Endothelial cell of umbilical vein (primary cell): ENCODE measurements at regions not wholly inside any gene's neighbourhood (a gene's known extent, or its start where the extent isn't known, plus 50 kb on each side); places are given as distances from the start of the nearest gene placed in this dataset.

Experiments used
- BruUV-seq: library from RNA; stranded (reverse); fragments of 400-500 nt; replicated peaks from 2 replicates; lab custom pipeline; 2021; lab: Mats Ljungman, UMichigan
- CTCF ChIA-PET: fragments of 300-600, 350-600 bp; sonication (Branson Sonifier 250); formaldehyde crosslinking; loops from one replicate; lab custom pipeline; 2021; ENCODE audit warnings: antibody characterized with exemption, inconsistent platforms; lab: Charles Lee
- POLR2A ChIA-PET: fragments of 300-600, 350-600 bp; sonication (Branson Sonifier 250); formaldehyde crosslinking; loops from one replicate; lab custom pipeline; 2021; ENCODE audit warnings: antibody characterized with exemption, inconsistent platforms; lab: Charles Lee
- DNase-seq: peaks from one replicate; pipeline ENCODE4 v3.0.0-alpha.2; 2011; ENCODE audit warnings: low read depth, low spot score
- FAIRE-seq: peaks from 2 replicates; lab custom pipeline; 2011; peaks lifted over from hg19 to GRCh38; lab: Jason Lieb, UNC
- H2AFZ ChIP-seq: 2 replicates; pipeline ENCODE4 v1.6.0; 2012; ENCODE audit warnings: low read depth, low read length, control low read depth, inconsistent platforms
- H3K27ac ChIP-seq: 2 replicates; pipeline ENCODE4 v1.5.1; 2011; ENCODE audit warnings: low read depth, mild to moderate bottlenecking, control low read depth, low read length, moderate library complexity; ENCODE audit not compliant: insufficient read depth
- H3K27me3 ChIP-seq, 2 experiments: 2 replicates each; pipeline versions ENCODE4 v1.6.0 to v1.6.1; 2011; ENCODE audit warnings: low read length in 2 of 2, mixed read lengths in 1 of 2; ENCODE audit not compliant: control insufficient read depth in 2 of 2, insufficient read depth in 2 of 2
- H3K36me3 ChIP-seq, 2 experiments: 2 replicates in 1 of 2; 3 replicates in 1 of 2; pipeline ENCODE4 v1.5.1; 2011; ENCODE audit warnings: low read length in 2 of 2, mild to moderate bottlenecking in 1 of 2, moderate library complexity in 1 of 2; ENCODE audit not compliant: control insufficient read depth in 2 of 2, insufficient read depth in 2 of 2; ENCODE audit errors: extremely low read depth in 1 of 2
- H3K4me1 ChIP-seq: 3 replicates; pipeline ENCODE4 v1.5.1; 2011; ENCODE audit warnings: mild to moderate bottlenecking, low read length; ENCODE audit not compliant: control insufficient read depth, insufficient read depth; ENCODE audit errors: extremely low read depth
- H3K4me2 ChIP-seq: 2 replicates; pipeline ENCODE4 v1.6.1; 2011; ENCODE audit warnings: low read length, control low read depth, mixed read lengths; ENCODE audit not compliant: insufficient read depth
- H3K4me3 ChIP-seq, 3 experiments: fragments of 200-600 bp in 1 of 3; sonication (generic), shearing (Covaris generic) in 1 of 3; replicated peaks in 1 of 3; 2 replicates each; pipeline ENCODE4 v1.5.1; 2011 to 2016; ENCODE audit warnings: control low read depth in 3 of 3, low read length in 3 of 3, mild to moderate bottlenecking in 2 of 3, inconsistent platforms in 1 of 3, low read depth in 1 of 3, moderate library complexity in 1 of 3; ENCODE audit not compliant: insufficient read depth in 1 of 3
- H3K79me2 ChIP-seq: 2 replicates; pipeline ENCODE4 v1.6.0; 2012; ENCODE audit warnings: low read length, inconsistent platforms; ENCODE audit not compliant: control insufficient read depth, insufficient read depth
- H3K9ac ChIP-seq: replicated peaks from 2 replicates; pipeline ENCODE3; 2011; ENCODE audit warnings: low read length, control low read depth; ENCODE audit not compliant: insufficient read depth; ENCODE audit errors: extremely low read depth
- H3K9me1 ChIP-seq: replicated peaks from 3 replicates; pipeline ENCODE4 v1.6.0; 2011; ENCODE audit warnings: mild to moderate bottlenecking, low read length; ENCODE audit not compliant: control insufficient read depth, insufficient read depth; ENCODE audit errors: extremely low read depth
- H3K9me3 ChIP-seq: replicated peaks from 2 replicates; pipeline ENCODE4 v1.5.1; 2012; ENCODE audit warnings: low read length, inconsistent platforms; ENCODE audit not compliant: control insufficient read depth, insufficient read depth
- H4K20me1 ChIP-seq: replicated peaks from 2 replicates; pipeline ENCODE3; 2011; ENCODE audit warnings: mild to moderate bottlenecking, low read length; ENCODE audit not compliant: control insufficient read depth, insufficient read depth; ENCODE audit errors: extremely low read depth
- CTCF ChIP-seq, 2 donors: IDR thresholded peaks; 1 replicate in 1 of 2; 2 replicates in 1 of 2; pipeline ENCODE4 v1.5.1; 2011; ENCODE audit warnings: low read length in 2 of 2, mild to moderate bottlenecking in 2 of 2, moderate library complexity in 2 of 2, control low read depth in 1 of 2, inconsistent platforms in 1 of 2, low read depth in 1 of 2; ENCODE audit not compliant: insufficient read depth in 1 of 2; ENCODE audit errors: extremely low read depth in 1 of 2
- EZH2 ChIP-seq: IDR thresholded peaks from 2 replicates; pipeline ENCODE4 v1.6.1; 2012; ENCODE audit warnings: borderline replicate concordance, low read depth, mild to moderate bottlenecking, moderate library complexity, low read length, inconsistent platforms; ENCODE audit not compliant: severe bottlenecking
- FOS ChIP-seq: IDR thresholded peaks from 2 replicates; pipeline ENCODE4 v1.6.1; 2011; ENCODE audit warnings: mild to moderate bottlenecking, low read length, moderate library complexity, borderline replicate concordance; ENCODE audit not compliant: insufficient read depth
- GATA2 ChIP-seq: IDR thresholded peaks from 2 replicates; pipeline ENCODE4 v1.7.0; 2011; ENCODE audit warnings: low read depth, mild to moderate bottlenecking, moderate library complexity, mixed read lengths, low read length; ENCODE audit not compliant: insufficient read length, insufficient read depth
- JUN ChIP-seq: IDR thresholded peaks from 2 replicates; pipeline ENCODE4 v1.6.1; 2011; ENCODE audit warnings: borderline replicate concordance, low read depth; ENCODE audit not compliant: insufficient read length, insufficient read depth
- MAX ChIP-seq: IDR thresholded peaks from 2 replicates; pipeline ENCODE4 v1.6.1; 2011; ENCODE audit not compliant: insufficient read depth, insufficient read length
- MYC ChIP-seq: IDR thresholded peaks from one replicate; pipeline ENCODE4 v1.6.1; 2011; ENCODE audit warnings: mild to moderate bottlenecking, low read depth, low read length
- POLR2A ChIP-seq: IDR thresholded peaks from 2 replicates; pipeline ENCODE4 v1.6.1; 2012; ENCODE audit warnings: low read depth, mild to moderate bottlenecking, control low read depth, low read length
- POLR2AphosphoS5 ChIP-seq: IDR thresholded peaks from 2 replicates; pipeline ENCODE4 v1.6.1; 2012; ENCODE audit warnings: low read depth, mild to moderate bottlenecking, control low read depth, low read length, moderate library complexity; ENCODE audit not compliant: insufficient read depth
- dilution Hi-C: fragments of 300-500 bp; cut with MboI; formaldehyde crosslinking; loops from one replicate; pipeline ENCODE4 v1.15.0; 2019; ENCODE audit warnings: low sequenced_read_pairs; ENCODE audit not compliant: extremely low pct_ligation_motif_present
- intact Hi-C: fragments of 100-400 bp; cut with micrococcal nuclease; formaldehyde crosslinking; loops from one replicate; pipeline ENCODE4 v1.10.0; 2022

- TF ChIP-seq JUN = no peak
- H3K27ac ChIP-seq = no peak overlapping the region
- peaks cover 1% of the 10 kb centered on the region for H3K79me2 ChIP-seq
- FAIRE-seq (no peak), DNase-seq (no peak)
- no peaks in the 10 kb centered on the region for H3K4me1 ChIP-seq
- CTCF ChIA-PET = interaction anchor here (1.4 to 2.4 kb wide), 2 partner anchors 12 to 34 kb away, joined by 4 to 6 read pairs; no protein-coding TSS in a partner anchor
- POLR2A ChIA-PET = no interaction called here
- H4K20me1 ChIP-seq = no peaks in the 10 kb centered on the region
- H3K9me3 ChIP-seq = no peaks in the 10 kb centered on the region
- no peak overlapping the region for H3K9ac ChIP-seq
- H3K4me3 ChIP-seq = no peak overlapping the region
- no TSS peak for BruUV-seq
- H3K27me3 ChIP-seq = no peaks in the 10 kb centered on the region
- intact Hi-C loops = no loop called here
- peaks cover 9 to 19% of the 10 kb centered on the region in 2 experiments for H3K36me3 ChIP-seq
- no peak overlapping the region for H2AFZ ChIP-seq
- dilution Hi-C loops = no loop called here
- H3K4me2 ChIP-seq = no peak overlapping the region
- H3K9me1 ChIP-seq = no peaks in the 10 kb centered on the region
These were observed 96.9 kb downstream of the ZFP64 start for GRCh38 chr20:52094693-52095092.

DNA sequence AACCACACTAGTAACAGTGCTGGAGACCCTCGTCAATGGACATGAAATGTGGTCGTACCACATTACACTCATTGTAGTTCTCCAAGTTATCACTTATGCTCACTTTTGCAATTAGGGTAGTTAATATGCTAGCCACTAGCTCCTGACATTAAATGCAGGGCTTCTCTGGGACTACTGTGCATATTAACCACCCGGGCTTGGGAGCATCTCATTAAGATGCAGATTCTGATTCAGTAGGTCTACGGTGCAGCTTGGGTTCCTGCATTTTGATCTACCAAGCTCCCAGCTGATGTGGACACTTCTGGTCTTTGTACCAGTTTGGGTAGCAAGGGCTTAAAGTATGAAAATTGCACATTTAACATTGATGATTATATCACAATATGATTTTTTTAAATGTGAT is 98.0 kb downstream of the ZFP64 start:
- no peak for DNase-seq
- dilution Hi-C loops = no loop called here
- no peaks in the 10 kb centered on the region for H3K9me3 ChIP-seq
- no peak overlapping the region for H3K4me3 ChIP-seq
- peaks cover 11 to 22% of the 10 kb centered on the region in 2 experiments for H3K36me3 ChIP-seq
- no peaks in the 10 kb centered on the region for H3K79me2 ChIP-seq
- POLR2A ChIA-PET = no interaction called here
- no peak overlapping the region for H3K9ac ChIP-seq
- no peak for FAIRE-seq
- H4K20me1 ChIP-seq = no peaks in the 10 kb centered on the region
- H3K4me2 ChIP-seq = no peak overlapping the region
- no peaks in the 10 kb centered on the region for H3K9me1 ChIP-seq
- intact Hi-C loops = no loop called here
- no peak for TF ChIP-seq POLR2AphosphoS5
- TF ChIP-seq EZH2 = no peak
- TF ChIP-seq MAX = no peak
- no peak for TF ChIP-seq GATA2
- no peak for TF ChIP-seq JUN
- TF ChIP-seq CTCF (IDR thresholded peaks at IDR 0.05; ENCODE audit: extremely low read depth in 1 of 2, insufficient read depth in 1 of 2, low read depth in 1 of 2, low read length in 2 of 2) = no peak
- TF ChIP-seq MYC = no peak
- TF ChIP-seq POLR2A = no peak
- TF ChIP-seq FOS = no peak
- no peaks in the 10 kb centered on the region for H3K27me3 ChIP-seq
- BruUV-seq = no TSS peak
- H3K4me1 ChIP-seq = no peaks in the 10 kb centered on the region
- H2AFZ ChIP-seq = no peak overlapping the region
- CTCF ChIA-PET = interaction anchor here (1.4 to 2.4 kb wide), 2 partner anchors 11 to 35 kb away, joined by 4 to 6 read pairs; no protein-coding TSS in a partner anchor
- no peak overlapping the region for H3K27ac ChIP-seq
